ENCODE measurements at regions not wholly inside any gene's neighbourhood (a gene's known extent, or its start where the extent isn't known, plus 50 kb on each side); places are given as distances from the start of the nearest gene placed in this dataset.
"Not testable (repeated sequence)": the region's sequence is repeated elsewhere in the genome, so short reads cannot be mapped to it uniquely, and the experiment has no call there.

GRCh38 chr1:244325056-244325758 lies 126.5 kb downstream of the ADSS2 start:
- no peak for DNase-seq

DNA sequence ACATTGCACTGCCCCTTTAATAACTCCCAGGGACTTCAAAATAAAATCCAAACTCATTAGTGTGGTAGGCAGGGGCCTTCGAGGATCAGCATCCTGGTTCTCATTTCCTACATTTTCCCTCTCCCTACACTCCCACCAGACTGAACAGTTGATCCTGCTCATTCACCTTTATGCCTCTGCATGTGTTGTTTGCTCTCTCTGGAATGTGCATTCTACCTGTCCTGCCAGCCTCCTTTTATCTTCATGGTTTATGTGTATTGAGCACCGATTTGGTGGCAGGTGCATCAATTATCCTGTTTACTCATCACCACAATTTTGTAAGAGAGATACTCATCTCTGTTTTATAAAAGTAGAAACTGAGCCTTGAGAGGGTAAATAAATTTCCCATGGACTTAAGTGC lies 125.0 kb downstream of the ADSS2 start:
- no peak for DNase-seq

DNA sequence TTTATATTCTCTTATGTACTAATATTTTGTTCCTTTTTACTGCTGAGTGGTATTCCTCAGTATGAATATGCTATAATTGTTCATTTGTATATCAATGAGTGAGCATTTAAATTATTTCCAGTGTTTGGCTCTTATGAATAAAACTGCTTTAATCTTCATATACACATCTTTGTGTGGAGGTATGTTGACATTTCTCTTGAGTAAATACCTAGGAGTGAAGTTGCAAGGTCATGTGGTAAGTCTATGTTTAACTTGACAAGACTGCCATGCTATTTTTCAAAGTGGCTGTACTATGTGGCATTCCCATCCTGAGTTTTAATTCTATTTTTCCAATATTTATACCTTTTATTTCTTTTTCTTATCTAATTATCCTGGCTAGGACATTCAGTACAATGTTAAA lies 124.2 kb downstream of the ADSS2 start:
- DNase-seq = no peak

- no peak for DNase-seq
Measured at GRCh38 chr1:244328476-244328875, 123.2 kb downstream of the ADSS2 start.

DNA sequence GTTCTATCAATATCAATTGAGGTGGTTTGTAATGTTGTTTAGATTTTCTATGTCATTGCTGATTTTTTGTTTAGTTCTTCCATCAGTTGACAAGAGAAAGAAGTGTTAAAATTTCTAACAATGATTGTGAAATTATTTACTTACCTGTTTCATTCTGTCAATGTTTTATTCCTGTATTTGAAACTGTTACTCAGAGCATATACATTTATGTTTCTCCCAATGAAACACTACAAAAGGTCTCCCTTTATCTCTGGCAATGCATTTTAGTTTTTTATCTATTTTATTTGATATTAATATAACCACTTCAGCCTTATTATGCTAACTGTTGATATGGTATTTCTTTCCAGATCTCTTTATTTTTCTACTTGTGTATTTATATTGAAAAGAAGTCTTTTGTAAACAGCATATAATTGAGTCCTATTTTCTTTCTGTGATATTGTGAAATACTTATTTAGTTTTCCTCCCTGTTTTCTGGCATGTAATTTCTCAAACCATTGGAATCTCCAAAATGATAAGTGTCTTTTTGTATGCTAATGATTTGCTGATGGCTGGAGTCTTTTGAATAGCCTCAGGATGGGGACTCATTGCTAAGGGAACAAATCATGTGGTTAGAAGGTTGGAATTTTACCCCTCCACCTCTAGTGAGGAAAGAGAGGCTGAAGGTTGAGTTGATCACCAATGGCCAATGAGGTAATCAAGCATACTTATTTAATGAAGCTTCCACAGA lies 122.0 kb downstream of the ADSS2 start:
- no peak for DNase-seq

DNA sequence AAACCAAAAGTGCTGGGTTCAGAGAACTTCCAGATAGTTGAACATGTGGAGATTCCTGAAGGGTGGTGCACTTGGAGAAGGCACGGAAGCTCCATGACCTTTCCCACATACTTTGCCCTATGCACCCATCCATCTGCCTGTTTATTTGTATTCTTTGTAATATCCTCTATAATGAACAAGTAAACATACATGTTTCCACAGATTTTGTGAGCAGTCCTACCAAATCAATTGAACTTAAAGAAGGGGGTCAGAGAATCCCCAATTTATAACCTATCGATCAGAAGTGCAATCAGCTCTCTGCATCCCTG lies 121.4 kb downstream of the ADSS2 start:
- no peak for DNase-seq

DNA sequence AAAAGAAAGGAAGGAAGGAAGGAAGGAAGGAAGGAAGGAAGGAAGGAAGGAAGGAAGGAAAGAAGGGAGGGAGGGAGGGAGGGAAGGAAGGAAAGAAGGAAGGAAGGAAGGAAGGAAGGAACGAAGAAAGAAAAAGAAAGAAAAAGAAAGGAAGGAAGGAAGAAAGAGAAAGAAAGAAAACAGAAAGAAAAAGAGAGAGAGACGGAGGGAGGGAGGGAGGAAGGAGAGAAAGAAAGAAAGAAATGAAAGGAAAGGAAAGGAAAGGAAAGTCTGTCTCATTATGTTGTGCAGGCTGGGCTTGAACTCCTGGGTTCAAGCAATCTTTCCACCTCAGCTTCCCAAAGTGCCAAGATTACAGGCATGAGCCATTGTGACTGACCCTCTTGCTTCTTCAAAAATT lies 118.9 kb downstream of the ADSS2 start:
- not testable (repeated sequence) for DNase-seq

- DNase-seq = not testable (repeated sequence)
Measured at GRCh38 chr1:244334315-244334714, 117.4 kb downstream of the ADSS2 start.

DNA sequence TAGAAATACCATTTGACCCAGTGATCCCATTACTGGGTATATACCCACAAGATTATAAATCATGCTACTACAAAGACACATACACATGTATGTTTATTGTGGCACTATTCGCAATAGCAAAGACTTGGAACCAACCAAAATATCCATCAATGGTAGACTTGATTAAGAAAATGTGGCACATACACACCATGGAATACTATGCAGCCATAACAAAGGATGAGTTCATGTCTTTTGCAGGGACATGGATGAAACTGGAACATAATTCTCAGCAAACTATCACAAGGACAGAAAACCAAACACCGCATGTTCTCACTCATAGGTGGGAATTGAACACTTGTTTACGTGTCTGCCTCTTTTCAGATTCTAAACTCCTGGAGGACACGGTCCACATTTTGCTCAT lies 116.9 kb downstream of the ADSS2 start:
- not testable (repeated sequence) for DNase-seq

DNA sequence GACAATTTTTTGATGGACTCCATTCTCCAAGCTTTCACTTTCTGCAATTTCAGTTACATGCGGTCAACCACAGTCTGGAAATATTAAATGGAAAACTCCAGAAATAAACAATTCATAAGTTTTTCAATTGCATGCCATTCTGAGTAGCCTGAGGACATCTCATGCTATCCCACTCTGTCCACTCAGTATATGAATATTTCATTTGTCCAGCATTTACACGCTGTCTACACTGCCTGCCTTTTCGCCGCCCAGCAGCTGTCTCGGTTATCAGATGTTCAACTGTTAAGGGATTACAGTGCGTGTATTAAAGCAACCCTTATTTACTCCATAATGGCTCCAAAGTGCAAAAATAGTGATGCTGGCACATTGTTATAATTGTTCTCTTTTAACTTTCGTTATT lies 116.3 kb downstream of the ADSS2 start:
- no peak for DNase-seq

- no peak for DNase-seq
Measured at GRCh38 chr1:244336232-244336899, 115.3 kb downstream of the ADSS2 start.

DNA sequence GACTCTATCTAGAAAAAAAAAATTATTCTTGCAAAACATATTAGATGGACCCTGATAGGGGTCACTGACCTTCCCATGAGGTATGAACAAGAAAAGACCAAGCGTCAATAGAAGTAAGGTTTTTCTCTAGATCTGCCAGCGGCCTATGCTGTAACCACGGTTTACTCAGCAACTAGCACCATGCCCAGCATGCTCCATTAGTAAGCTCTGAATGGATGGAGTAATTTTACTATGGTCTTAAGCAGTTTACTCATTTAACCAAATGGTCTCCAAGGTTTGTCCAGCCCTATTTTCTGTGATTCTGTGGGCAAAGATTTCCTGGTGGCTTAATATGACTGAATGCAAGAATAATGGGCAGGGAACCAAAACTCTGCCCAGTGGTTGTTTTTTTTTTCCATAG lies 113.9 kb downstream of the ADSS2 start:
- DNase-seq = no peak

DNA sequence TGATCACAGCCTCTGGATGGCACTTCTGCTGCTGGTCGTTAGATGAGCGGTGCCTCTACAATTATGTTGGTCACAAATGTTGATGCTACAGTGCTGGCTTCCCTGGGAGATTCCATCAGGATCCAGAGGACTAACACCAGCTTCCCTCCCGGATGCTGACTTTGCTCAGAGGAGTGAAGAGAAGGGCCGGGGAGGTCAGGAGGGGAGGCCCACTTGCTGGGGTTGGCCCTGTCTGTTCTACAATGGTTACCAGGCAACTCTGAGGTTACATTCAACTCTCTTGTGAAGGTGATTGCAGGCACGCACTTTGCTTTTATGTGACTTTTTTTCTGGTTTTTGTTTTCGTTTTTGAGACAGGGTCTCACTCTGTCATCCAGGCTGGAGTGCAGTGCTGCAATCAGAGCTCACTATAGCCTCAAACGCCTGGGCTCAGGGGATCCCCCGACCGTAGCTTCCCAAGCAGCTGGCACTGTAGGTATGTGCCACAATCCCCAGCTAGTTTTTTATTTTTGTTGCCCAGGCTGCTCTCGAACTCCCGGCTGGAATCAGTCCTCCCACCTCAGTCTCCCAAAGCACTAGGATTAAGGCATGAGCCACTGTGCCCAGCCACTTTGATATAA lies 112.5 kb downstream of the ADSS2 start:
- no peak for DNase-seq

GRCh38 chr1:244339776-244340175 lies 111.9 kb downstream of the ADSS2 start:
- DNase-seq = no peak

DNA sequence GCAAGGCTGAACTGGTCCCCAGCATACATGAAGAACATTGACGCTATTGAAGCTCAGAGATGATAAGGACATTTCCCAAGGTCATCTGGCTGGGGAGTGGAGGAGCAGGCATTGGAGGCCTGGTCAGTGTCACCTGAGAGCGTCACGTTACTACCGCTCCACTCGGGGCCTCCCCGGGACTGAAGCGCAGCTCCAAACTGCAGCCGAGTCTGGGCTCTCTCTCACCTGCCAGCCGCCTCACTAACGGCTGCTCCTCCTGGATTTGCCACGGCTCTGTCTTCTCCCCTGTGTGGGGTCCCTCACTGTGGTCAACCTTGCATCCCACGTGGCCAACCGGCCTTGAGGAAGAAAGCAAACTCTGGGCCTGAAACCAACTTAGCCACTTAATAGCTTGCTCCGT lies 111.3 kb downstream of the ADSS2 start:
- DNase-seq = no peak

DNA sequence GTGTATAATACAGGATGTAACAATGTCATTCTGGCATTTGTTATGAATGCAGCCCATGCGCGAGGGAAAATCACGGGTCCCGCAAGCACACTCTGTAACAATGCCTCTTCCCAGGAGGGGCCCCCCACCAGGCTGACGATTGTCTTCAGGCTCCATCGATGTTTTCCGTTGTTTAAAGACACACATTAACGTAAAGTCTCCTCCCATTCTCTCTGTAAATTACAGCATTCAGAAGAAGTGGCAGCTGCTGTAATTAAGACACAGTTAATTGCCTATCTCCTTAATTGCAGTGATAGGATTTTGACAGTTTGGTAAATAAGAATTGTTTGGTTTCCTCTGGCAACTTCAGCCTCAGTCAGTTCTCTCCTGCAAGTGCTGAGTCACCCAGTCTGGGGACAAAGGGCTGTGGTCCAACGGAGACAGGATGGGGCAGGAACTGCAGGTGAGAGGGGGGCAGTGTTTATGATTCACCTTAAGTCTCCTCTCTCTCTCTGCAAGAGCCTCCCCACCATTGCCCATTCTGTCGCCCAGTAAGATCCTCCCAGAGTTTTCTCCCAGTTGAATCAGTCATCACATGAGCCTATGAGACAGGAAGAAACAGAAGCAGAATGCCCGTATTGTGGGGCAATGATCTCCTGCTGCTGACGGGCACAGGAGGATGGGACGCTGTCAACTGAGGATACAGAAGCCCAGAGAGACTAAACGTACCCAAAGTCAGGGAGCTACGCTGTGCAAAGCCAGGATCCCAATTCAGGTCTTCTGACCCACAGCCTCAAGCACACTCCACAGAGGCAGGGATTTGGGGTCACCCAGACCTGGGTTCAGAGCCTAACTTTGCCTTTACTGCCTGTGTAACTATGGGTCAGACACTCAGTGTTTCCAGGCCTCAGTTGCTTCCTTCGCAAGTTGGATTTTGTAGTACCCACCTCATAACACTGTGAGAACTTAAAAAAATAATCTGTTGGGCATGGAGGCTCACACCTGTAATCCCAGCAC lies 110.0 kb downstream of the ADSS2 start:
- DNase-seq = peak; percentile 14

GRCh38 chr1:244344001-244344400 lies 107.7 kb downstream of the ADSS2 start:
- DNase-seq = no peak

- no peak for DNase-seq
Measured at GRCh38 chr1:244346972-244347618, 104.6 kb downstream of the ADSS2 start.

GRCh38 chr1:244347942-244348341 lies 103.8 kb downstream of the ADSS2 start:
- no peak for DNase-seq

DNA sequence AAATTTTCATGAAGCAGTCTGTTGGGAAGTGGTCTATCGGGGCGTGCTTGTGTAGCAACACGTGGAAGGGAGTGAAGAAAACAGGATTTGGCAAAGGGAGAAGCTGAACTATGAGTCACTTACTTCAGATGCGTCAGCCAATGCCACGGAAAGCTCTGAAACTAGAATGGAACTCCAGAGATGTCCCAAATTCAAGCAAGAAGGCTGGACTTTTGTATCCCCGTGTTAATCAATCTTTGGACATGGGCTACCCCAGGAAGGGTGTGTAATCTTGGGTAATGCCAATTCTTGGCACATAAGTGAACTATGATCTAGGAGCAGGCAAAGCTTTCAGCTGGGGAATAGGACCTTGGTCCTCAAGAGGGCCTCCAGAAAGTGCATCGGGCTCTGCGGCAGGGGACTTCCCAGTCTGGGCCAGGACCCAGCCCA lies 102.6 kb downstream of the ADSS2 start:
- no peak for DNase-seq

GRCh38 chr1:244349581-244350001 lies 102.1 kb downstream of the ADSS2 start:
- DNase-seq = no peak

GRCh38 chr1:244350027-244350426 lies 101.7 kb downstream of the ADSS2 start:
- no peak for DNase-seq
